NCI-H128 (cell line): ENCODE measurements at regions not wholly inside any gene's neighbourhood (a gene's known extent, or its start where the extent isn't known, plus 50 kb on each side); places are given as distances from the start of the nearest gene placed in this dataset.

Experiments used
- DNase-seq: peaks from one replicate; lab custom pipeline; 2025; ENCODE audit not compliant: unreplicated experiment; lab: John Stamatoyannopoulos, UW

- DNase-seq, result no peak
Measured at GRCh38 chr2:121120411-121120810, 164.6 kb downstream of the TFCP2L1 start.

- DNase-seq, result no peak
Measured at GRCh38 chr2:121120991-121121390, 164.0 kb downstream of the TFCP2L1 start.

GRCh38 chr2:121121661-121122060, 163.3 kb downstream of the TFCP2L1 start:
- no peak for DNase-seq

GRCh38 chr2:121123268-121123667, 161.7 kb downstream of the TFCP2L1 start:
- no peak for DNase-seq

GRCh38 chr2:121124330-121124729, 160.7 kb downstream of the TFCP2L1 start:
- DNase-seq, result no peak

GRCh38 chr2:121125350-121125749, 159.7 kb downstream of the TFCP2L1 start:
- DNase-seq, result no peak

- DNase-seq, result no peak
Measured at GRCh38 chr2:121128741-121129659, 156.0 kb downstream of the TFCP2L1 start.

GRCh38 chr2:121129692-121130091, 155.3 kb downstream of the TFCP2L1 start:
- DNase-seq, result no peak

GRCh38 chr2:121130301-121130850, 154.6 kb downstream of the TFCP2L1 start:
- DNase-seq, result no peak

GRCh38 chr2:121131375-121131774, 153.6 kb downstream of the TFCP2L1 start:
- no peak for DNase-seq

- DNase-seq, result no peak
Measured at GRCh38 chr2:121132054-121132761, 152.8 kb downstream of the TFCP2L1 start.

GRCh38 chr2:121132762-121133107, 152.3 kb downstream of the TFCP2L1 start:
- DNase-seq, result no peak

GRCh38 chr2:121133551-121134319, 151.3 kb downstream of the TFCP2L1 start:
- no peak for DNase-seq

GRCh38 chr2:121134728-121135127, 150.3 kb downstream of the TFCP2L1 start:
- no peak for DNase-seq

- no peak for DNase-seq
Measured at GRCh38 chr2:121135168-121135853, 149.7 kb downstream of the TFCP2L1 start.

GRCh38 chr2:121136323-121136722, 148.7 kb downstream of the TFCP2L1 start:
- DNase-seq, result no peak

GRCh38 chr2:121137571-121137970, 147.4 kb downstream of the TFCP2L1 start:
- no peak for DNase-seq

GRCh38 chr2:121140734-121141133, 144.3 kb downstream of the TFCP2L1 start:
- no peak for DNase-seq

- DNase-seq, result no peak
Measured at GRCh38 chr2:121142452-121142851, 142.6 kb downstream of the TFCP2L1 start.

GRCh38 chr2:121144111-121144510, 140.9 kb downstream of the TFCP2L1 start:
- DNase-seq, result no peak

GRCh38 chr2:121146630-121147029, 138.4 kb downstream of the TFCP2L1 start:
- no peak for DNase-seq
